Osteocyte (in vitro differentiated cells): ENCODE measurements at regions not wholly inside any gene's neighbourhood (a gene's known extent, or its start where the extent isn't known, plus 50 kb on each side); places are given as distances from the start of the nearest gene placed in this dataset.

ENCODE experiments used
- DNase-seq: peaks from one replicate; pipeline ENCODE4 v3.0.0; 2021; ENCODE audit warnings: mixed read lengths; ENCODE audit not compliant: unreplicated experiment; ENCODE audit errors: extremely low spot score
- H3K27ac Mint-ChIP-seq: one replicate; pipeline ENCODE4 v1.8.0; 2021; ENCODE audit warnings: mild to moderate bottlenecking, mixed read lengths; ENCODE audit not compliant: unreplicated experiment
- H3K27me3 Mint-ChIP-seq: one replicate; pipeline ENCODE4 v1.8.0; 2021; ENCODE audit warnings: mixed read lengths; ENCODE audit not compliant: unreplicated experiment
- H3K36me3 Mint-ChIP-seq: one replicate; pipeline ENCODE4 v1.8.0; 2021; ENCODE audit warnings: mixed read lengths; ENCODE audit not compliant: unreplicated experiment
- H3K4me1 Mint-ChIP-seq: one replicate; pipeline ENCODE4 v1.8.0; 2021; ENCODE audit warnings: mixed read lengths; ENCODE audit not compliant: unreplicated experiment
- H3K4me3 Mint-ChIP-seq: one replicate; pipeline ENCODE4 v1.8.0; 2021; ENCODE audit warnings: mild to moderate bottlenecking, moderate library complexity, mixed read lengths; ENCODE audit not compliant: unreplicated experiment
- H3K9me3 Mint-ChIP-seq: one replicate; pipeline ENCODE4 v1.8.0; 2021; ENCODE audit warnings: mixed read lengths; ENCODE audit not compliant: unreplicated experiment
- TF ChIP-seq, protein P1 (sequence below): fragments of 200-600 bp; sonication (generic); IDR thresholded peaks from 2 replicates; pipeline ENCODE4 v1.5.0; 2021; ENCODE audit warnings: antibody characterized with exemption, mild to moderate bottlenecking, moderate library complexity

DNA sequence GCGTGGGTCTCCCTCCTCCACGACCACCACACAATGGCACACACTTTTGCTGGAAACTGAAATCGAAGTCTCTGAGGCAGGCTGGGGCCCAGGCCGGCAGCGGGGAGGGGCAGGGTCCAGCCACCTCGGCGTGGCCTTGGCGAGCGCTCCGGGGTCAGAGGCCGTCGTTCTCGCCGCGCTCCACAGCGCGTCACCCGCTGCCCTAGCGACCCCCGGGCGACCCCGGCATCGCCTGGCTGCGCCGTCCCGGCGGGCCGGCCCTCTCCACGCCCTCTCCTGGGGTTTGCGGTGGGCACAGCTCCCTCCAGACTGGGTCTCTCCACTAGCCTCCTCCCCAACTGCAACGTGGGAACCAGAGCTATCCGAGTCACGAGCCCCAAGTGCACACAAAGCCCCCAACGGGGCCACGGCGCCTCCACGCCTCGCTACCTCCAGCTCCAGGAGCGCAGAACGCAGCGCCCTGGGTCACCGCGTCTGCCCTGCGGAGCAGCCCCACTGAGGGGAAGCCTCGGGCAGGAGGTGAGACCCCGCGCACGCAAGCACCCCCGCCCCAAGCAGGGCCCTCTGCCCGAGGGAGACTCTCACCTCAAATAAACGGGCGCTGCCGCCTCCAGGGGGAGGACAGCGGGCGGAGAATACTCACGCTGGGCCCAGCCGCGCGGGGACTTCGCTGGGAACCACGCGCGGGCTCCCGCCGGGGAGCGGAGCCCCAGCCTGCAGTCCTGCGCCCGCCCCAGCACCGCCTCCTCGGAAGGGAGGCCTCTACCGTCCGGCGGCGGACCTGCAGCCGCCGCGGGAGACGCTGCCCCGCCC, 134.0 kb upstream of the BARHL2 start:
- TF ChIP-seq, protein P1, sequence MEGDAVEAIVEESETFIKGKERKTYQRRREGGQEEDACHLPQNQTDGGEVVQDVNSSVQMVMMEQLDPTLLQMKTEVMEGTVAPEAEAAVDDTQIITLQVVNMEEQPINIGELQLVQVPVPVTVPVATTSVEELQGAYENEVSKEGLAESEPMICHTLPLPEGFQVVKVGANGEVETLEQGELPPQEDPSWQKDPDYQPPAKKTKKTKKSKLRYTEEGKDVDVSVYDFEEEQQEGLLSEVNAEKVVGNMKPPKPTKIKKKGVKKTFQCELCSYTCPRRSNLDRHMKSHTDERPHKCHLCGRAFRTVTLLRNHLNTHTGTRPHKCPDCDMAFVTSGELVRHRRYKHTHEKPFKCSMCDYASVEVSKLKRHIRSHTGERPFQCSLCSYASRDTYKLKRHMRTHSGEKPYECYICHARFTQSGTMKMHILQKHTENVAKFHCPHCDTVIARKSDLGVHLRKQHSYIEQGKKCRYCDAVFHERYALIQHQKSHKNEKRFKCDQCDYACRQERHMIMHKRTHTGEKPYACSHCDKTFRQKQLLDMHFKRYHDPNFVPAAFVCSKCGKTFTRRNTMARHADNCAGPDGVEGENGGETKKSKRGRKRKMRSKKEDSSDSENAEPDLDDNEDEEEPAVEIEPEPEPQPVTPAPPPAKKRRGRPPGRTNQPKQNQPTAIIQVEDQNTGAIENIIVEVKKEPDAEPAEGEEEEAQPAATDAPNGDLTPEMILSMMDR: peak; percentile 86
- Mint-ChIP-seq H3K36me3 (no peaks in the 10 kb centered on the region), H3K4me1 (peaks cover 5% of the 10 kb centered on the region), H3K27me3 (peaks cover 23% of the 10 kb centered on the region), H3K9me3 (no peaks in the 10 kb centered on the region), H3K4me3 (peak overlapping the region; percentile 82), H3K27ac (no peak overlapping the region)
- DNase-seq: peak; percentile 91

DNA sequence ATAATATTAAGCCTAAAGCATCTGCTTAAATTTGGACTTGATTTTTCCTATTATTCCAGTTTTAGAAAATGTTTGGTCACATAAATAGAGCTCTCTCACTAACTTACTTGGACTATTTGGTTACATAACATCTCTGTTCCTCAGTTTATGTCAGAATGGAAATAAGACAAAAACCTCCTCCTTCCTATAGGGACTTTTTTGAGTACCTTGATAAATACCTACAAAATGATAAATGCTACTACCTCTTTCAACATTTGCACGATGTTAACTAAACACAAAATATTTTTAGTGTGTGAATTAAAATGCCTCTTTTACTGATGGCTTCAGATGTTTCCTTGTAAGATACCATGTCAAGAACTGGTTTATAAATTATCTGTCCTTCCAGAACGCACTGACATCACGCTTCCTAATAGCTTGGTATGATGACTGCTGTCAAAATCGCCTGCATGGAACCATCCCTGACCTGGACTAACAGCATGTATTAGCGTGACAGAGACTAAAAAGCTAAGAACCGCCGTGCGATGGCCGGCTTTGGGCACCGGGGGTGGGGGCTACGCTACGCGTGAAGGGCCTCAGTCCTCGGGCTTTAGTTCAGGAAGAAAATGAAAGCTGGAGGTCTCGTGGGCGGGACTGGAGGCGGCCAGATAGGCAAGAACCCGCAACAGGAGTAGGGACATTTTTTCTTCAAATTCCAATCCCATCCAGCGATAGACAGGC, 133.2 kb upstream of the BARHL2 start:
- no peaks in the 10 kb centered on the region for H3K36me3 Mint-ChIP-seq
- TF ChIP-seq, protein P1: no peak
- peaks cover 5% of the 10 kb centered on the region for H3K4me1 Mint-ChIP-seq
- H3K9me3 Mint-ChIP-seq: no peaks in the 10 kb centered on the region
- H3K27me3 Mint-ChIP-seq: peaks cover 23% of the 10 kb centered on the region
- H3K4me3 Mint-ChIP-seq: peak overlapping the region; percentile 82
- DNase-seq: no peak
- no peak overlapping the region for H3K27ac Mint-ChIP-seq

DNA sequence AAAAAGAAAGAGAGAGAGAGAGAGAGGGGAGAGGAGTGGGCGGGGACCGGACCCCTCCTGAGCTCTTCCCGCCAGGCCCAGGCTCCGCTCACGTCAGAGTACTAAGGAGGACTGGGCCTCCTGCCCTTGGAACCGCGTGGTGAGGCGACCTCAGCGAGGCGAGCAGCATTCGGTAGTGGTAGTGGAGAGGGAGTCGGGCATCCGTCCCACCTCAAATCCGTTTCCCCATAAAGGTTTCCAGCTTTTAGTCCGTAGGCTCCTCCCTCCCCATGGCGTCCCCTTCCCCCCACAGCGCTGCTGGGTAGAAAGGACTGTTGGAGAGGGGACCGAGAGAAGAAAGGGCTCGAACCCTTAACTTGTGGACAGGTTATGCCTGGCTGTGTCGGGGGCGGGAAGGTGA, 124.4 kb upstream of the BARHL2 start:
- H3K27me3 Mint-ChIP-seq: peaks cover 44% of the 10 kb centered on the region
- DNase-seq: no peak
- H3K4me1 Mint-ChIP-seq: peaks cover under 1% of the 10 kb centered on the region
- no peaks in the 10 kb centered on the region for H3K9me3 Mint-ChIP-seq
- H3K4me3 Mint-ChIP-seq: no peak overlapping the region
- TF ChIP-seq, protein P1: no peak
- H3K27ac Mint-ChIP-seq: no peak overlapping the region
- no peaks in the 10 kb centered on the region for H3K36me3 Mint-ChIP-seq

DNA sequence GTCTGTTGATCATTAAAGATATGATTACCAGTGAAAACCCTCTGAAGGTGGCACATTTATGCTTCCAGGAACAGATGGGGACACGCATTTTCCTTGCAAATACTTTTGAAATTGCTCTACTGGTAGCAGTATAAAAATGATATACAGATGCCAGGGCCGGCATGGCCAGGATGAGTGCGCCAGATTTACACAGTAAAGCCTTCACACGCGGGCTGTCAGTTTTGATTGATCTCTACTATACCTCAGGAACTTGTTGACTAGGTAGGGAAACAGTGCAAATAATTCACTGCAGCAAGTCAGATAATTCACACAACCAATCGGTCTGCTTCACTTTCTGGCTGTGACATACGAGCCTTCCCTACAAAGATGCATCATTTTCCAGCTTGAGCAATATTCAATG, 123.2 kb upstream of the BARHL2 start:
- TF ChIP-seq, protein P1: no peak
- peaks cover 2% of the 10 kb centered on the region for H3K4me1 Mint-ChIP-seq
- H3K27ac Mint-ChIP-seq: no peak overlapping the region
- H3K9me3 Mint-ChIP-seq: no peaks in the 10 kb centered on the region
- no peak overlapping the region for H3K4me3 Mint-ChIP-seq
- H3K36me3 Mint-ChIP-seq: no peaks in the 10 kb centered on the region
- no peak for DNase-seq
- H3K27me3 Mint-ChIP-seq: peaks cover 50% of the 10 kb centered on the region

DNA sequence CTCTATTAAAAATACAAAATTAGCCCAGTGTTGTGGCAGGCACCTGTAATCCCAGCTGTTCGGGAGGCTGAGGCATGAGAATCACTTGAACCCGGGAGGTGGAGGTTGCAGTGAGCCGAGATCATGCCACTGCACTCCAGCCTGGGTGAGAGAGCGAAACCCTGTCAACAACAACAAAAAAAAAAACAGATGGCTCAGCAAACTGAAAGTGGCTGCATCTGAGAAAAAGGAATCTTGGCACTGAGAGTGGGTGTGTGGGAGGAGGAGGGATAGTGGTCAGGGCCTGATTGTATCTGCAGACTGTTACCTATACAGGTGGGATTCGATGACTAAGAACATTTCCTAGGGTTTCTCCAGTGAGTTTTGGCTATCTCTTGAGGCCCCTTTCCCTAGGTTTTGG, 122.2 kb upstream of the BARHL2 start:
- no peaks in the 10 kb centered on the region for H3K9me3 Mint-ChIP-seq
- no peaks in the 10 kb centered on the region for H3K36me3 Mint-ChIP-seq
- no peak overlapping the region for H3K27ac Mint-ChIP-seq
- H3K27me3 Mint-ChIP-seq: peaks cover 60% of the 10 kb centered on the region
- peaks cover 2% of the 10 kb centered on the region for H3K4me1 Mint-ChIP-seq
- DNase-seq: no peak
- no peak overlapping the region for H3K4me3 Mint-ChIP-seq
- TF ChIP-seq, protein P1: no peak
